ENCODE measurements at regions not wholly inside any gene's neighbourhood (a gene's known extent, or its start where the extent isn't known, plus 50 kb on each side); places are given as distances from the start of the nearest gene placed in this dataset.
"Not testable (repeated sequence)": the region's sequence is repeated elsewhere in the genome, so short reads cannot be mapped to it uniquely, and the experiment has no call there.

DNA sequence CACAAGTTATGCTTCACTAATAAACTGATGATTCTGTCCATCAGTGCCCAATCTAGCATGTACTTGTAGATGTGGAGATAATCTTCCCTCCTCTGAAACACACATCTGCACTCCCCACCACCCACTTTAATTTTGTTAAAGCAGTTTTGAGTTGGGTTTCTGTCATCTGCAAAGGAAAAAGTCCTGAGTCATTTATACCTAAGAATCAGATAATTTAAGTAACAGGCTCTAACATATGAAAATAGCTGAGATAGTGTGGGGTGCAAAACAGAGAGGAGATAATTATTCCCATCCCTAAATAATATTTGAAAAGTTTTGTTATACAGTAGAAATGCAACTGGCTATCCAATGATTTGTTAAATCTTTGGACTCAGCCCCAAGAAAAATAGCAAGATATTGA is 67.7 kb upstream of the ALOX12 start:
- TF ChIP-seq EZH2phosphoT487 (IDR thresholded peaks at IDR 0.05; ENCODE audit: low read depth) = no peak
- no peak for TF ChIP-seq CTCF (IDR thresholded peaks at IDR 0.05; ENCODE audit: low read depth, low read length)
- H3K79me2 ChIP-seq (ENCODE audit: low read length) = no peaks in the 10 kb centered on the region
- no peak overlapping the region for H2AFZ ChIP-seq (ENCODE audit: low read depth, low read length)
- no peaks in the 10 kb centered on the region for H3K9me3 ChIP-seq (ENCODE audit: insufficient read depth, low read length)
- H3K4me3 ChIP-seq (ENCODE audit: low read length) = no peak overlapping the region
- H3K4me2 ChIP-seq (ENCODE audit: low read length) = no peak overlapping the region
- H3K4me1 ChIP-seq (ENCODE audit: low read length) = no peaks in the 10 kb centered on the region
- no peaks in the 10 kb centered on the region for H4K20me1 ChIP-seq (ENCODE audit: insufficient read depth, low read length)
- no peak overlapping the region for H3K9ac ChIP-seq (ENCODE audit: low read length)
- H3K36me3 ChIP-seq (replicated peaks; ENCODE audit: low read depth, low read length) = no peaks in the 10 kb centered on the region
- no peaks in the 10 kb centered on the region for H3K27me3 ChIP-seq (ENCODE audit: low read depth, low read length)
- no peak overlapping the region for H3K27ac ChIP-seq (ENCODE audit: low read length)

DNA sequence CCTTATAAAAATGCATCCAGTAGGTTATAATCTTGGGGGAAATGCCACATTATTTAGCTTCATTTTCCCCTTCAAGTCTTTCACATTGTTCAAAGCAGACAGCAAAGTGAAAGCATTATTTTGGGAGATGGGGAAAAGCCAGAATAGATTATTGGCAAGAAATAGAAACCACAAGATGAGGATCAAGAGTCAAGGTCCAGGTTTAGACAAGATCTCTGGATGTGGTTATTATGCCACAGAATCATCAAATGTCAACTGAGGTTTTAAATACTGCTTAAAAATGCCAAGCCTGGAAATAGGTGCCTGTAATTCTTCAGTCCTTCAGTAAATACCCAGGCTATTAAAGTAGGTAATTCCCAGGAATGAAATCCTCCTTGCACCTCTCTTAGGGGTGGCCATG is 65.1 kb upstream of the ALOX12 start:
- peaks cover 4% of the 10 kb centered on the region for H3K36me3 ChIP-seq (replicated peaks; ENCODE audit: low read depth, low read length)
- peaks cover 5% of the 10 kb centered on the region for H3K4me1 ChIP-seq (ENCODE audit: low read length)
- no peak overlapping the region for H3K4me3 ChIP-seq (ENCODE audit: low read length)
- H4K20me1 ChIP-seq (ENCODE audit: insufficient read depth, low read length) = no peaks in the 10 kb centered on the region
- TF ChIP-seq EZH2phosphoT487 (IDR thresholded peaks at IDR 0.05; ENCODE audit: low read depth) (no peak), CTCF (IDR thresholded peaks at IDR 0.05; ENCODE audit: low read depth, low read length) (no peak)
- H3K4me2 ChIP-seq (ENCODE audit: low read length) = no peak overlapping the region
- no peak overlapping the region for H3K9ac ChIP-seq (ENCODE audit: low read length)
- H3K27ac ChIP-seq (ENCODE audit: low read length) = no peak overlapping the region
- no peaks in the 10 kb centered on the region for H3K9me3 ChIP-seq (ENCODE audit: insufficient read depth, low read length)
- no peaks in the 10 kb centered on the region for H3K79me2 ChIP-seq (ENCODE audit: low read length)
- H3K27me3 ChIP-seq (ENCODE audit: low read depth, low read length) = no peaks in the 10 kb centered on the region
- no peak overlapping the region for H2AFZ ChIP-seq (ENCODE audit: low read depth, low read length)

DNA sequence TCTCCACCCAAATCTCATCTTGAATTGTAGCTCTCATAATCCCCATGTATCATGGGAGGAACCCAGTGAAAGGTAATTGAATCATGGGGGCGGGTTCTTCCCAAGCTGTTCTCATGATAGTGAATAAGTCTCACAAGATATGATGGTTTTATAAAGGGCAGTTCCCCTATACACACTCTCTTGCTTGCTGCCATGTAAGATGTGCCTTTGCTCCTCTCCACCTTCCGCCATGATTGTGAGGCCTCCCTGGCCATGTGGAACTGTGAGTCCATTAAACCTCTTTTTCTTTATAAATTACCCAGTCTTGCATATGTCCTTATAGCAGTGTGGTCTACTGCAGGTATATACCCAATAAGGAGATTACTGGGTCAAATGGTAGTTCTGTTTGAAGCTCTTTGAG is 61.3 kb upstream of the ALOX12 start:
- H3K4me1 ChIP-seq (ENCODE audit: low read length); H2AFZ ChIP-seq (ENCODE audit: low read depth, low read length); H3K9ac ChIP-seq (ENCODE audit: low read length); H4K20me1 ChIP-seq (ENCODE audit: insufficient read depth, low read length); H3K27me3 ChIP-seq (ENCODE audit: low read depth, low read length); H3K4me2 ChIP-seq (ENCODE audit: low read length); H3K36me3 ChIP-seq (replicated peaks; ENCODE audit: low read depth, low read length); H3K79me2 ChIP-seq (ENCODE audit: low read length); H3K4me3 ChIP-seq (ENCODE audit: low read length); H3K27ac ChIP-seq (ENCODE audit: low read length); H3K9me3 ChIP-seq (ENCODE audit: insufficient read depth, low read length): not testable (repeated sequence)

DNA sequence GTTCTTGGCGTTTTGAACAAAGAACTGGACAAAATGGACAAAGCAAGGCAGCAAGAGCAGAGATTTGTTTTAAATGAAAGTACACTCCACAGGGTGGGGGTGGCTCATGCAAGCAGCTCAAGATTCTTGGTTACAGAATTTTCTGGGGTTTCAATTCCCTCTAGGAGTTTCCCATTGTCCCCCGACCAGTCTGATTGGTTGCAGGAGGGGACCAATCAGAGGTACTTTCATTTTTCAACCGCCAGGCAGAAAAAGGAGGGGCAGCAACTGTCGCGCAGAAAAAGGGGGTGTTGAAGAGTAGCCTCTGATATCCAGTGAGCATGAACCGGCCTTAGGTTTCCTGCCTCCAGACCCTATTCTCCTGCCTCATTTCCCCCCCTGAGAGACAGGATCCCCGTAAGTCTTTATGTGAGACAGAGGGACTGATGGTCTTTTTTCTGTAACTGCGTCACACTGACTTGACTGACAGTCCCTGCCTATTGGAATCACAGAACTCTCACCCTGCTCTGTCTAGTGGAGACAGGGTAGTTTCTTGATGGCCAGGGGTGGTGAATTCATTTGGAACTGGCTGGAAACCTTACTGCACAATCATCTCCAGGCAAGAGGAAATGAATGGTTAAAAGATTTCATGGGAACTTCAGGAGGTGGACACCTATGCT is 59.4 kb upstream of the ALOX12 start:
- Histone ChIP-seq H3K4me3 (ENCODE audit: low read length) (peak overlapping the region; percentile 79), H3K9ac (ENCODE audit: low read length) (peak overlapping the region; percentile 74), H2AFZ (ENCODE audit: low read depth, low read length) (peak overlapping the region; percentile 41; the same call in 1 of the 2 replicates), H3K4me2 (ENCODE audit: low read length) (peak overlapping the region; percentile 85), H3K4me1 (ENCODE audit: low read length) (peaks cover 10% of the 10 kb centered on the region), H3K79me2 (ENCODE audit: low read length) (no peaks in the 10 kb centered on the region), H4K20me1 (ENCODE audit: insufficient read depth, low read length) (no peaks in the 10 kb centered on the region), H3K27me3 (ENCODE audit: low read depth, low read length) (no peaks in the 10 kb centered on the region), H3K9me3 (ENCODE audit: insufficient read depth, low read length) (no peaks in the 10 kb centered on the region), H3K36me3 (replicated peaks; ENCODE audit: low read depth, low read length) (peaks cover 4% of the 10 kb centered on the region), H3K27ac (ENCODE audit: low read length) (peak overlapping the region; percentile 85)
- TF ChIP-seq CTCF (IDR thresholded peaks at IDR 0.05; ENCODE audit: low read depth, low read length) = no peak
- no peak for TF ChIP-seq EZH2phosphoT487 (IDR thresholded peaks at IDR 0.05; ENCODE audit: low read depth)

Measured in OCI-LY3 (cell line).